Choroid plexus epithelial cell (primary cell): ENCODE measurements at regions not wholly inside any gene's neighbourhood (a gene's known extent, or its start where the extent isn't known, plus 50 kb on each side); places are given as distances from the start of the nearest gene placed in this dataset.

Source experiments
- DNase-seq: peaks from one replicate; pipeline ENCODE4 v3.0.0-alpha.2; 2010; ENCODE audit warnings: low read depth
- H3K4me3 ChIP-seq: 2 replicates; pipeline ENCODE4 v1.5.1; 2011; ENCODE audit warnings: low read depth, mild to moderate bottlenecking, control low read depth, low read length, moderate library complexity
- TF ChIP-seq, protein P1 (sequence below): conservative IDR thresholded peaks from 2 replicates; pipeline ENCODE4 v1.5.1; 2011; ENCODE audit warnings: low read depth, mild to moderate bottlenecking, control low read depth, inconsistent platforms, low read length, moderate library complexity

DNA sequence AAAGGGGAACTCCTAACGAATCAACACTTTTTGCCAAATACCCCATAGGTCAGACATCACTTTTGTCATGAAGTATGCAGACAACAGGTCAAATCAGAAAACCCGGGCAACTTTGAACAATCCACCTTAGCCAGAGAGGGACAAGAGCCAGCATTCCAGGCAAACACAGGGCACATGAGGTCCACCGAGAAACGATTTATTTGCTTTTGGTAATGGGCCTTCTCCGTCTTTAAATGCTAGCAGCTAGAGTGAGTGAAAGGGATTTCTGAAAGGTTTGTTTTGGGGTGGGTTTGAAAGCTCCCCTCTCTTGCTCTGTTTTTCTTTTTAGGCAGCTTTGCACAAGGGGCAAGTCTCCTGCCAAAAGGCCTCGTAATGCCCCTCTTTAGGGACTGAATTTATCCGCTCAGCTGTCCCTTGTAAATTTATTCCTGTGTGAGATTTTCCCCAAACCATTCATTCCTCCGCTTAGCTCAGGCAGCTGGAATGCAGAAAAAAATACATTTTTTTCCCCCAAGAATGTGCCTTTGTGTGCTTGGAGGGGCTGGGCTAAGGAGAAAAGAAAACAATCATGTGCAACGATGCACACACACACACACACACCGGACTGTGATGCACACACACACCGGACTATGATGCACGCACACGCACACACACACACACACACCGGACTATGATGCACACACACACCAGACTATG lies 196.9 kb downstream of the SNX19 start:
- H3K4me3 ChIP-seq = no peak overlapping the region
- peak; percentile 78 for DNase-seq
- TF ChIP-seq, protein P1, sequence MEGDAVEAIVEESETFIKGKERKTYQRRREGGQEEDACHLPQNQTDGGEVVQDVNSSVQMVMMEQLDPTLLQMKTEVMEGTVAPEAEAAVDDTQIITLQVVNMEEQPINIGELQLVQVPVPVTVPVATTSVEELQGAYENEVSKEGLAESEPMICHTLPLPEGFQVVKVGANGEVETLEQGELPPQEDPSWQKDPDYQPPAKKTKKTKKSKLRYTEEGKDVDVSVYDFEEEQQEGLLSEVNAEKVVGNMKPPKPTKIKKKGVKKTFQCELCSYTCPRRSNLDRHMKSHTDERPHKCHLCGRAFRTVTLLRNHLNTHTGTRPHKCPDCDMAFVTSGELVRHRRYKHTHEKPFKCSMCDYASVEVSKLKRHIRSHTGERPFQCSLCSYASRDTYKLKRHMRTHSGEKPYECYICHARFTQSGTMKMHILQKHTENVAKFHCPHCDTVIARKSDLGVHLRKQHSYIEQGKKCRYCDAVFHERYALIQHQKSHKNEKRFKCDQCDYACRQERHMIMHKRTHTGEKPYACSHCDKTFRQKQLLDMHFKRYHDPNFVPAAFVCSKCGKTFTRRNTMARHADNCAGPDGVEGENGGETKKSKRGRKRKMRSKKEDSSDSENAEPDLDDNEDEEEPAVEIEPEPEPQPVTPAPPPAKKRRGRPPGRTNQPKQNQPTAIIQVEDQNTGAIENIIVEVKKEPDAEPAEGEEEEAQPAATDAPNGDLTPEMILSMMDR = no peak

DNA sequence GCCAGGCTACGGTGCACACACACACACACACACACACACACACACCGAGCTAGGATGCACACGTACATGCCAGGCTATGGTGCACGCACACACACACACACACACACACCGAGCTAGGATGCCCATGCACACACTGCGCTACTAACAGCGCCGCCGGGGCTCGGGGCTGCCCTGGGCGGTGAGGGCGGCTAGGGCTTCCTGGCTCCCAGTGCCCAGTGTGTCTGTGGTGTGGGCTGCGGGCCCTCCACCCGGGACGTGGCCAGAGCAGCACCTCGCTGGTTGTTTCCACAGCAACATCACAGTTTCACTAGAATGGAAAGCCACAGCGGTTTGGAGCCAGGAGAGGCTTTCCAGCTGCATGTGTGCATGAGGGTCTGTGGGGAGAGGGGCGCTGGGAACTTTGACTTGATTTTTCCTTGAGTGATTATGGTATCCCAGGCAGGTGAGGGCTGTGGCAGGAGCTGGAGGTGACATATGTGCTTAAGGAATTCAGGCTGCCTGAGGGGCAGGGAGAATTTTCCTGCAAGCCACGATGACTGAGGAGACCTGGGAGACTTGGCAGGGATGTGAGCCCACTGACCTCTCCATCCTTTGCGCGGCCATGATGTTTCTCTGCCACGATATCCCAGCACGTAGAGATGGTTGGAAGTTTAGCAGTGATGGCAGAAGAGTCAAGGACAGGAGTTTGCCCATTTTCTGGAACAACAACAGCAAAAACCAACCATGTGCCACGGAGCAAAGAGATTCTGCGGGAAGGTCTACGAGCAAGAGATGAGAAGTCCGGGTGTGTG lies 195.9 kb downstream of the SNX19 start:
- DNase-seq = no peak
- H3K4me3 ChIP-seq = no peak overlapping the region
- TF ChIP-seq, protein P1 = no peak

DNA sequence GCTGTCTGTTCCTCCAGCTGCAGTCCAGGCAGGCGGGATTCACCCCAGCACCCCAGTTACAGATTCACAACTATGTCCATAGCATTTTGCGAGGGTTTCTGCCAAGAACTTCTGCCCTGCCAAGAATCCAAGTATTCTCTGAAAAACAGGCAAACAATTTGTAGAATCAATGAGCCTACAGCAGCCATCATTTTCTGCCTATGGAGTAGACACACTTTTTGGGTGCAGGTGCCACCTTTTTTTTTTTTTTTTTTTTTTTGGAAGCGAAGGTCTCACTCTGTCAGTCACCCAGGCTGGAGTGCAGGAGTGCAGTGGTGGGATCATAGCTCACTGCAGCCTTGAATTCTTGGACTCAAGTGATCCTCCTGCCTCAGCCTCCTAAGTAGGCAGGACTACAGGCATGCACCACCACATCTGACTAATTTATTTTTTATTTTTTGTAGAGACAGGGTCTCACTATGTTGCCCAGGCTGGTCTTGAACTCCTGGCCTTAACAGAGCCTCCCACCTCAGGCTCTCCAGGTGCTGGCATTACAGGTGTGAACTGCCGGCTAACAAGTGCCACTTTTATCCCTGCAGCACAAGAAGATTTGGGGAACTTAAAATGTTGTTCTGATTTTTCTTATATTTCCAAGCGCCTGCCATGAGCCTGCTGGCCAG lies 195.1 kb downstream of the SNX19 start:
- TF ChIP-seq, protein P1 = no peak
- H3K4me3 ChIP-seq = no peak overlapping the region
- no peak for DNase-seq

DNA sequence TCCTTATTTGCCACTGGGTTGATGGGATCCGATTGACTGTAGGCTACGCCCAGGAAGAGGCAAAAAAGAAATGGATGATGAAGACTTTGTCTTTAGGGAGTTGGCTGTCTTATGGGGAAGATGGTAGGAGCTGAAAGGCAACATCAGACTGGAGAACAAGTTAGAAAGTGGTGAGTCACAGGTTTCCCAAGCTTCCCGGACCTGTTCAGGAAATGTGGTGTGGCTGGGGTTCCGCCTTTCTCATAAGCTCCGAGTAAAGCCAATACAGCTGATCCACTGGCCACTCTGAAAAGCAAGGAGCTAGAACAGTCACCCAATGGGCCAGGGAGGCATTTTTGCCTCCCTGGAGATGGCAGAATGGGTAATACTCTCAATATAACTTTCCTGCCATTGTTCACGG lies 194.5 kb downstream of the SNX19 start:
- DNase-seq = peak; percentile 73
- no peak overlapping the region for H3K4me3 ChIP-seq
- TF ChIP-seq, protein P1 = no peak

DNA sequence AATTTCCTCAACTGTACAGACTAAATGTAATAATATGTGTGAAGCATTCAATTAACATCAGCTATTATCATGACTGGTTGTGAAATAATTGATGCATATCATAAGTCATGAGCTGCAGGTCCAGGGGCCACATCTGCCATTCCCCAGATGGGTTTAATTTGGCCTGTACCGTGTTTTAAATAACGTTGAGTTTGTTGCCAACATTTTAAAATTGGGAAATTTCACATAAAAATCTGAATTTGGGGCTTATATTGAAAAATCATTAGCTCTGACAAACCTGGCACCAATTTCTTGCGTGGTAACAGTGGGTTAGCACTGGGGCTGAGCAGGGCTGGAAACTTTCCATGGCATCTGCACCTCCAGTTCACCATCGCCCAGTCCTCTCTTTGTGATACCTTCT lies 193.9 kb downstream of the SNX19 start:
- H3K4me3 ChIP-seq = no peak overlapping the region
- DNase-seq = no peak
- TF ChIP-seq, protein P1 = no peak

DNA sequence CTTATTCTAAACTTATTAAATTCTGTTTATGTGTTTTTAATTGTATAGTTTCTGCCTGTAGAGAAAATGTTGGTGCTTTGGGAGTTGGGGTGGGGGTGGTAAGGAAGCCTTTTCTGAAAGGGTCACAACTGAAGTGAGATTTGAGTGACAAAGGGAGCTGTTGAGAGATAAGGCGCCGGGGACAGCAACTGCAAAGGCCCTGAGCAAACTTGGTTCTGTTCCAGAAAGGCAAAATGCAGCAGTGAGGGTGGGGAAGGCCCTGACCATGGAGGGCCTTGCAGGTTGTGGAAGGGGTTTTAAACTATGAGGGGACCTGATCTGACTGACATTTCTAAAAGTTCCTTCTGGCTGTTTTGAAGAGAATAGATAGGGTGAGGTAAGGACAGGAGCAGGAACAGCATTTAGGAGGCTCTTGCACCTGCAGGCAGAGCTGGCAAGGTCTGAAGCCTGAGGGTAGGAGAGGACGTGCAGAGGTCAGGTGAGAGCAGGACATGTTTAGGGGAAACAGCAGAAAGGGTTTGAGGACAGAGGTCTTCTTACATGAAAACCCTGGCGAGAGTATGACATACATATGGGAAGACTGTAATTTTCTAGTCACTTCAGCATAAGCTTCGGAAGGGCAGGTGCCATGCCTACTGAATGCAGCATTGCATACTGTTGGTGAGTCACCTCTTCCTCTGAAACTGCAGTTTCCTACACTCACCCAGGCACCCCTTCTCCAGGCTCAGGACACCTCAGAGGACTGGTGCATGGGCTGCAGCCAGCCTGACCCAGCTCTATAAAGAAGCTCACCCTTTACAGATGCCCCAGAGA lies 190.7 kb downstream of the SNX19 start:
- H3K4me3 ChIP-seq = no peak overlapping the region
- peak; percentile 25 for DNase-seq
- TF ChIP-seq, protein P1 = no peak
